Smooth muscle cell (in vitro differentiated cells): ENCODE measurements at regions not wholly inside any gene's neighbourhood (a gene's known extent, or its start where the extent isn't known, plus 50 kb on each side); places are given as distances from the start of the nearest gene placed in this dataset.

Source experiments
- DNase-seq: peaks from one replicate; lab custom pipeline; 2025; ENCODE audit not compliant: unreplicated experiment; lab: John Stamatoyannopoulos, UW
- H2AFZ ChIP-seq: fragments of 200-600 bp; sonication (generic); 2 replicates; pipeline ENCODE4 v1.6.0; 2016; ENCODE audit warnings: antibody characterized with exemption, low read depth, mild to moderate bottlenecking
- H3F3A ChIP-seq: fragments of 200-600 bp; sonication (generic); 2 replicates; pipeline ENCODE4 v1.6.0; 2017; ENCODE audit warnings: antibody characterized with exemption, low read depth
- H3K27ac ChIP-seq: fragments of 200-600 bp; sonication (generic); 2 replicates; pipeline ENCODE4 v1.5.1; 2016; ENCODE audit warnings: low read depth, mild to moderate bottlenecking
- H3K27me3 ChIP-seq: fragments of 200-600 bp; sonication (generic); 2 replicates; pipeline ENCODE4 v1.6.1; 2016; ENCODE audit warnings: low read depth, mild to moderate bottlenecking
- H3K36me3 ChIP-seq: fragments of 200-600 bp; sonication (generic); 2 replicates; pipeline ENCODE4 v1.5.1; 2016; ENCODE audit warnings: low read depth
- H3K4me1 ChIP-seq: fragments of 200-600 bp; sonication (generic); 2 replicates; pipeline ENCODE4 v1.5.1; 2016; ENCODE audit warnings: low read depth
- H3K4me2 ChIP-seq: fragments of 200-600 bp; sonication (generic); 2 replicates; pipeline ENCODE4 v1.6.0; 2016; ENCODE audit warnings: mild to moderate bottlenecking
- H3K4me3 ChIP-seq: fragments of 200-600 bp; sonication (generic); 2 replicates; pipeline ENCODE4 v1.5.1; 2016; ENCODE audit warnings: mild to moderate bottlenecking
- H3K79me2 ChIP-seq: fragments of 200-600 bp; sonication (generic); 2 replicates; pipeline ENCODE4 v1.6.0; 2016; ENCODE audit warnings: low read depth, mild to moderate bottlenecking
- H3K9ac ChIP-seq: fragments of 200-600 bp; sonication (generic); 2 replicates; pipeline ENCODE4 v1.6.0; 2016; ENCODE audit warnings: low read depth
- H3K9me3 ChIP-seq: fragments of 200-600 bp; sonication (generic); replicated peaks from 2 replicates; pipeline ENCODE4 v1.5.1; 2016; ENCODE audit warnings: low read depth
- H4K20me1 ChIP-seq: fragments of 200-600 bp; sonication (generic); 2 replicates; pipeline ENCODE4 v1.6.0; 2016; ENCODE audit warnings: low read depth
- CTCF ChIP-seq: fragments of 200-600 bp; sonication (generic); IDR thresholded peaks from 2 replicates; pipeline ENCODE4 v1.5.1; 2017; ENCODE audit warnings: borderline replicate concordance, mild to moderate bottlenecking, antibody characterized with exemption; ENCODE audit not compliant: insufficient read depth, poor library complexity, severe bottlenecking
- WGBS: methylation state at CpG from one replicate; pipeline ENCODE4 v1.1.7; 2016; ENCODE audit warnings: low lambda C conversion rate; 5-methylcytosine and 5-hydroxymethylcytosine counted together

- Histone ChIP-seq H3K36me3 (no peaks in the 10 kb centered on the region), H3K9ac (no peak overlapping the region), H3K4me1 (no peaks in the 10 kb centered on the region), H2AFZ (no peak overlapping the region), H3K4me2 (no peak overlapping the region), H3K27ac (no peak overlapping the region), H4K20me1 (no peaks in the 10 kb centered on the region), H3K4me3 (no peak overlapping the region), H3K27me3 (no peaks in the 10 kb centered on the region), H3K9me3 (no peaks in the 10 kb centered on the region), H3F3A (no peaks in the 10 kb centered on the region), H3K79me2 (no peaks in the 10 kb centered on the region)
- no peak for TF ChIP-seq CTCF
- no peak for DNase-seq
- 76% methylated on average over 7 of the region's 7 CpGs for WGBS
Observed at GRCh38 chr12:60872219-60872618, 1276.4 kb downstream of the SLC16A7 start.

- H3K79me2 ChIP-seq = no peaks in the 10 kb centered on the region
- 93% methylated on average over 12 of the region's 13 CpGs for WGBS
- H3F3A ChIP-seq = no peaks in the 10 kb centered on the region
- no peak overlapping the region for H3K27ac ChIP-seq
- H3K4me1 ChIP-seq = no peaks in the 10 kb centered on the region
- H3K27me3 ChIP-seq = no peaks in the 10 kb centered on the region
- TF ChIP-seq CTCF = no peak
- H2AFZ ChIP-seq = no peak overlapping the region
- no peaks in the 10 kb centered on the region for H3K9me3 ChIP-seq
- no peak overlapping the region for H3K4me2 ChIP-seq
- no peaks in the 10 kb centered on the region for H4K20me1 ChIP-seq
- H3K9ac ChIP-seq = no peak overlapping the region
- DNase-seq = no peak
- no peaks in the 10 kb centered on the region for H3K36me3 ChIP-seq
- H3K4me3 ChIP-seq = no peak overlapping the region
Observed at GRCh38 chr12:60872850-60873713, 1277.3 kb downstream of the SLC16A7 start.

- no peaks in the 10 kb centered on the region for H3K9me3 ChIP-seq
- no peak for DNase-seq
- no peaks in the 10 kb centered on the region for H4K20me1 ChIP-seq
- H3K4me2 ChIP-seq = no peak overlapping the region
- no peaks in the 10 kb centered on the region for H3K79me2 ChIP-seq
- no peak overlapping the region for H2AFZ ChIP-seq
- H3K9ac ChIP-seq = no peak overlapping the region
- H3F3A ChIP-seq = no peaks in the 10 kb centered on the region
- TF ChIP-seq CTCF = no peak
- no peaks in the 10 kb centered on the region for H3K36me3 ChIP-seq
- H3K27me3 ChIP-seq = no peaks in the 10 kb centered on the region
- H3K4me3 ChIP-seq = no peak overlapping the region
- H3K27ac ChIP-seq = no peak overlapping the region
- no peaks in the 10 kb centered on the region for H3K4me1 ChIP-seq
Observed at GRCh38 chr12:60874091-60874490, 1278.3 kb downstream of the SLC16A7 start.
